PC-3 (cell line): ENCODE measurements at regions not wholly inside any gene's neighbourhood (a gene's known extent, or its start where the extent isn't known, plus 50 kb on each side); places are given as distances from the start of the nearest gene placed in this dataset.

ENCODE experiments used
- EZH2phosphoT487 ChIP-seq: fragments of 300-600 bp; sonication (generic); IDR thresholded peaks from 2 replicates; pipeline ENCODE4 v1.6.1; 2018; ENCODE audit warnings: mild to moderate bottlenecking, antibody characterized with exemption, low read length, borderline replicate concordance
- TF ChIP-seq, protein P1 (sequence below): fragments of 300-600 bp; sonication (generic); conservative IDR thresholded peaks from 2 replicates; pipeline ENCODE4 v1.5.1; 2017; ENCODE audit warnings: antibody characterized with exemption, low read depth, mild to moderate bottlenecking, low read length

GRCh38 chr1:69148731-69149130 is 419.0 kb upstream of the LRRC7 start:
- TF ChIP-seq, protein P1, sequence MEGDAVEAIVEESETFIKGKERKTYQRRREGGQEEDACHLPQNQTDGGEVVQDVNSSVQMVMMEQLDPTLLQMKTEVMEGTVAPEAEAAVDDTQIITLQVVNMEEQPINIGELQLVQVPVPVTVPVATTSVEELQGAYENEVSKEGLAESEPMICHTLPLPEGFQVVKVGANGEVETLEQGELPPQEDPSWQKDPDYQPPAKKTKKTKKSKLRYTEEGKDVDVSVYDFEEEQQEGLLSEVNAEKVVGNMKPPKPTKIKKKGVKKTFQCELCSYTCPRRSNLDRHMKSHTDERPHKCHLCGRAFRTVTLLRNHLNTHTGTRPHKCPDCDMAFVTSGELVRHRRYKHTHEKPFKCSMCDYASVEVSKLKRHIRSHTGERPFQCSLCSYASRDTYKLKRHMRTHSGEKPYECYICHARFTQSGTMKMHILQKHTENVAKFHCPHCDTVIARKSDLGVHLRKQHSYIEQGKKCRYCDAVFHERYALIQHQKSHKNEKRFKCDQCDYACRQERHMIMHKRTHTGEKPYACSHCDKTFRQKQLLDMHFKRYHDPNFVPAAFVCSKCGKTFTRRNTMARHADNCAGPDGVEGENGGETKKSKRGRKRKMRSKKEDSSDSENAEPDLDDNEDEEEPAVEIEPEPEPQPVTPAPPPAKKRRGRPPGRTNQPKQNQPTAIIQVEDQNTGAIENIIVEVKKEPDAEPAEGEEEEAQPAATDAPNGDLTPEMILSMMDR, result no peak
- no peak for TF ChIP-seq EZH2phosphoT487
